Endothelial cell of umbilical vein (primary cell): ENCODE measurements at regions not wholly inside any gene's neighbourhood (a gene's known extent, or its start where the extent isn't known, plus 50 kb on each side); places are given as distances from the start of the nearest gene placed in this dataset.

Experiments
- BruUV-seq: library from RNA; stranded (reverse); fragments of 400-500 nt; replicated peaks from 2 replicates; lab custom pipeline; 2021; lab: Mats Ljungman, UMichigan
- CTCF ChIA-PET: fragments of 300-600, 350-600 bp; sonication (Branson Sonifier 250); formaldehyde crosslinking; loops from one replicate; lab custom pipeline; 2021; ENCODE audit warnings: antibody characterized with exemption, inconsistent platforms; lab: Charles Lee
- POLR2A ChIA-PET: fragments of 300-600, 350-600 bp; sonication (Branson Sonifier 250); formaldehyde crosslinking; loops from one replicate; lab custom pipeline; 2021; ENCODE audit warnings: antibody characterized with exemption, inconsistent platforms; lab: Charles Lee
- DNase-seq: peaks from one replicate; pipeline ENCODE4 v3.0.0-alpha.2; 2011; ENCODE audit warnings: low read depth, low spot score
- FAIRE-seq: peaks from 2 replicates; lab custom pipeline; 2011; peaks lifted over from hg19 to GRCh38; lab: Jason Lieb, UNC
- H2AFZ ChIP-seq: 2 replicates; pipeline ENCODE4 v1.6.0; 2012; ENCODE audit warnings: low read depth, low read length, control low read depth, inconsistent platforms
- H3K27ac ChIP-seq: 2 replicates; pipeline ENCODE4 v1.5.1; 2011; ENCODE audit warnings: low read depth, mild to moderate bottlenecking, control low read depth, low read length, moderate library complexity; ENCODE audit not compliant: insufficient read depth
- H3K27me3 ChIP-seq, 2 experiments: 2 replicates each; pipeline versions ENCODE4 v1.6.0 to v1.6.1; 2011; ENCODE audit warnings: low read length in 2 of 2, mixed read lengths in 1 of 2; ENCODE audit not compliant: control insufficient read depth in 2 of 2, insufficient read depth in 2 of 2
- H3K36me3 ChIP-seq, 2 experiments: 2 replicates in 1 of 2; 3 replicates in 1 of 2; pipeline ENCODE4 v1.5.1; 2011; ENCODE audit warnings: low read length in 2 of 2, mild to moderate bottlenecking in 1 of 2, moderate library complexity in 1 of 2; ENCODE audit not compliant: control insufficient read depth in 2 of 2, insufficient read depth in 2 of 2; ENCODE audit errors: extremely low read depth in 1 of 2
- H3K4me1 ChIP-seq: 3 replicates; pipeline ENCODE4 v1.5.1; 2011; ENCODE audit warnings: mild to moderate bottlenecking, low read length; ENCODE audit not compliant: control insufficient read depth, insufficient read depth; ENCODE audit errors: extremely low read depth
- H3K4me2 ChIP-seq: 2 replicates; pipeline ENCODE4 v1.6.1; 2011; ENCODE audit warnings: low read length, control low read depth, mixed read lengths; ENCODE audit not compliant: insufficient read depth
- H3K4me3 ChIP-seq, 3 experiments: fragments of 200-600 bp in 1 of 3; sonication (generic), shearing (Covaris generic) in 1 of 3; replicated peaks in 1 of 3; 2 replicates each; pipeline ENCODE4 v1.5.1; 2011 to 2016; ENCODE audit warnings: control low read depth in 3 of 3, low read length in 3 of 3, mild to moderate bottlenecking in 2 of 3, inconsistent platforms in 1 of 3, low read depth in 1 of 3, moderate library complexity in 1 of 3; ENCODE audit not compliant: insufficient read depth in 1 of 3
- H3K79me2 ChIP-seq: 2 replicates; pipeline ENCODE4 v1.6.0; 2012; ENCODE audit warnings: low read length, inconsistent platforms; ENCODE audit not compliant: control insufficient read depth, insufficient read depth
- H3K9ac ChIP-seq: replicated peaks from 2 replicates; pipeline ENCODE3; 2011; ENCODE audit warnings: low read length, control low read depth; ENCODE audit not compliant: insufficient read depth; ENCODE audit errors: extremely low read depth
- H3K9me1 ChIP-seq: replicated peaks from 3 replicates; pipeline ENCODE4 v1.6.0; 2011; ENCODE audit warnings: mild to moderate bottlenecking, low read length; ENCODE audit not compliant: control insufficient read depth, insufficient read depth; ENCODE audit errors: extremely low read depth
- H3K9me3 ChIP-seq: replicated peaks from 2 replicates; pipeline ENCODE4 v1.5.1; 2012; ENCODE audit warnings: low read length, inconsistent platforms; ENCODE audit not compliant: control insufficient read depth, insufficient read depth
- H4K20me1 ChIP-seq: replicated peaks from 2 replicates; pipeline ENCODE3; 2011; ENCODE audit warnings: mild to moderate bottlenecking, low read length; ENCODE audit not compliant: control insufficient read depth, insufficient read depth; ENCODE audit errors: extremely low read depth
- EZH2 ChIP-seq: IDR thresholded peaks from 2 replicates; pipeline ENCODE4 v1.6.1; 2012; ENCODE audit warnings: borderline replicate concordance, low read depth, mild to moderate bottlenecking, moderate library complexity, low read length, inconsistent platforms; ENCODE audit not compliant: severe bottlenecking
- FOS ChIP-seq: IDR thresholded peaks from 2 replicates; pipeline ENCODE4 v1.6.1; 2011; ENCODE audit warnings: mild to moderate bottlenecking, low read length, moderate library complexity, borderline replicate concordance; ENCODE audit not compliant: insufficient read depth
- GATA2 ChIP-seq: IDR thresholded peaks from 2 replicates; pipeline ENCODE4 v1.7.0; 2011; ENCODE audit warnings: low read depth, mild to moderate bottlenecking, moderate library complexity, mixed read lengths, low read length; ENCODE audit not compliant: insufficient read length, insufficient read depth
- JUN ChIP-seq: IDR thresholded peaks from 2 replicates; pipeline ENCODE4 v1.6.1; 2011; ENCODE audit warnings: borderline replicate concordance, low read depth; ENCODE audit not compliant: insufficient read length, insufficient read depth
- MYC ChIP-seq: IDR thresholded peaks from one replicate; pipeline ENCODE4 v1.6.1; 2011; ENCODE audit warnings: mild to moderate bottlenecking, low read depth, low read length
- POLR2A ChIP-seq: IDR thresholded peaks from 2 replicates; pipeline ENCODE4 v1.6.1; 2012; ENCODE audit warnings: low read depth, mild to moderate bottlenecking, control low read depth, low read length
- POLR2AphosphoS5 ChIP-seq: IDR thresholded peaks from 2 replicates; pipeline ENCODE4 v1.6.1; 2012; ENCODE audit warnings: low read depth, mild to moderate bottlenecking, control low read depth, low read length, moderate library complexity; ENCODE audit not compliant: insufficient read depth
- dilution Hi-C: fragments of 300-500 bp; cut with MboI; formaldehyde crosslinking; loops from one replicate; pipeline ENCODE4 v1.15.0; 2019; ENCODE audit warnings: low sequenced_read_pairs; ENCODE audit not compliant: extremely low pct_ligation_motif_present
- intact Hi-C: fragments of 100-400 bp; cut with micrococcal nuclease; formaldehyde crosslinking; loops from one replicate; pipeline ENCODE4 v1.10.0; 2022
- TF ChIP-seq, protein P1 (sequence below): IDR thresholded peaks from 2 replicates; pipeline ENCODE4 v1.6.1; 2011; ENCODE audit not compliant: insufficient read depth, insufficient read length
- TF ChIP-seq, protein P2 (sequence below), 2 donors: IDR thresholded peaks; 1 replicate in 1 of 2; 2 replicates in 1 of 2; pipeline ENCODE4 v1.5.1; 2011; ENCODE audit warnings: low read length in 2 of 2, mild to moderate bottlenecking in 2 of 2, moderate library complexity in 2 of 2, control low read depth in 1 of 2, inconsistent platforms in 1 of 2, low read depth in 1 of 2; ENCODE audit not compliant: insufficient read depth in 1 of 2; ENCODE audit errors: extremely low read depth in 1 of 2

DNA sequence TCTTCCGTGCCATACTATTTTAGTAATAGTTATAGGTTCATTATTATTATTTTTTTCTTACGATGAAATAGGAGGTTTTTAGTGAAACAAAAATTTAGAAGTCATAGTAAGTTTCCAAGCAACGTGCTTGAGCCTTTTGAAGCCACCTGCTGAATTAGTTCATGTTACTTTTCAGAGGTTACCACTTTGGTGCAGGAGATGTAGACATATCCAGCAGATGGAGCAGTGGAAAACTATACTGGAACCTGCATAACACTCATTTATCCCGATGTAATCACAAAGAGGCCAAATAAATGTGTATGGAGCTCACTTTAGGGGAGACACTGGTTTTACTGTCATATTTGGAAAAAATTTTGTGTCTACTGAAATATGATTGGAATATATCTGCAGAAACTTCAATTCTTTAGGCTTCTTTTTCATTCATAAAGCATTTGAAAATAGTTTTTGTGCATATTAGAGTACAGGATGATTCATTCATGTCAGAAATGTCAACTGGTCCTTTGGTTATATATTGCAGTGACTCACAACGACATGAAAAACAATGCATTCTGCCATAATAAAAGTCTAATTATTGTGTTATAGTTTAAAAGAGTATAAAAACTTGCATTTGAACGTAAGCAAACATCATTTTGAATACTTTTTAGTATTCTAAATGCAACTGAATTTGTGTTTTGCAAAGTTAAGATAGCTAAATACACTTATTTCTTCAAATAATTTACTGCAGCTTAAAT lies 2182.9 kb upstream of the TENM3 start:
- no peak for TF ChIP-seq POLR2A
- TF ChIP-seq, protein P1, sequence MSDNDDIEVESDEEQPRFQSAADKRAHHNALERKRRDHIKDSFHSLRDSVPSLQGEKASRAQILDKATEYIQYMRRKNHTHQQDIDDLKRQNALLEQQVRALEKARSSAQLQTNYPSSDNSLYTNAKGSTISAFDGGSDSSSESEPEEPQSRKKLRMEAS: no peak
- TF ChIP-seq JUN: no peak
- no peak for TF ChIP-seq FOS
- TF ChIP-seq MYC: no peak
- BruUV-seq: no TSS peak
- no peaks in the 10 kb centered on the region for H3K79me2 ChIP-seq
- no peaks in the 10 kb centered on the region for H3K36me3 ChIP-seq
- no peaks in the 10 kb centered on the region for H3K9me3 ChIP-seq
- ChIA-PET POLR2A (no interaction called here), CTCF (no interaction called here)
- no peak overlapping the region for H3K27ac ChIP-seq
- no peak overlapping the region for H3K4me3 ChIP-seq
- no peak overlapping the region for H3K4me2 ChIP-seq
- H3K9ac ChIP-seq: no peak overlapping the region
- intact Hi-C loops: no loop called here
- DNase-seq (no peak), FAIRE-seq (no peak)
- peaks cover 12 to 30% of the 10 kb centered on the region in 2 experiments for H3K27me3 ChIP-seq
- H3K9me1 ChIP-seq: no peaks in the 10 kb centered on the region
- no peaks in the 10 kb centered on the region for H4K20me1 ChIP-seq
- H2AFZ ChIP-seq: no peak overlapping the region
- dilution Hi-C loops: no loop called here
- no peaks in the 10 kb centered on the region for H3K4me1 ChIP-seq

DNA sequence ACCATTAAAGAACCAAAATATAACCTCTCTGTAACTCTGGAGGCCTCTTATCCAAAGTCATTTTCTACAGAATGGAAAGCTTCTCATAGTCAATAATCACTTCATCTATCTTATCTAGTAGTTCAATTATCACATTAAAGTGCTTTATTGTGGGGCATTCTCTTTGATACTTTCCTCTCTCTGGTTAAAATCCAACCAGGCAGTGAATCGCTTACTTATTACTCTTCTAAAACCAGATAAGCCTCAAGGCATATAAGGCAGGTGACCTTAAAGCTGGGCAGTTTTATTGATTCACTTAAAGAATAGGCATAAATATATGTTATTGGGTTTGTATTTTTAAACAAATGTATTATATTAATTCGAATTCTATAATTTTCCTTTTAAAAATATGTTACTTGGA lies 2162.1 kb upstream of the TENM3 start:
- intact Hi-C loops (no loop called here), dilution Hi-C loops (no loop called here)
- DNase-seq (no peak), FAIRE-seq (no peak)
- H3K36me3 ChIP-seq: no peaks in the 10 kb centered on the region
- H3K9me3 ChIP-seq: peaks cover 4% of the 10 kb centered on the region
- H3K4me2 ChIP-seq: no peak overlapping the region
- no peak overlapping the region for H2AFZ ChIP-seq
- POLR2A ChIA-PET: no interaction called here
- BruUV-seq: no TSS peak
- no peak overlapping the region for H3K9ac ChIP-seq
- no peak overlapping the region for H3K27ac ChIP-seq
- H4K20me1 ChIP-seq: no peaks in the 10 kb centered on the region
- H3K4me3 ChIP-seq: no peak overlapping the region
- CTCF ChIA-PET: no interaction called here
- no peaks in the 10 kb centered on the region for H3K4me1 ChIP-seq
- H3K9me1 ChIP-seq: no peaks in the 10 kb centered on the region
- TF ChIP-seq, protein P1: no peak
- TF ChIP-seq MYC (no peak), FOS (no peak), EZH2 (no peak), POLR2AphosphoS5 (no peak), GATA2 (no peak), JUN (no peak), POLR2A (no peak)
- TF ChIP-seq, protein P2, sequence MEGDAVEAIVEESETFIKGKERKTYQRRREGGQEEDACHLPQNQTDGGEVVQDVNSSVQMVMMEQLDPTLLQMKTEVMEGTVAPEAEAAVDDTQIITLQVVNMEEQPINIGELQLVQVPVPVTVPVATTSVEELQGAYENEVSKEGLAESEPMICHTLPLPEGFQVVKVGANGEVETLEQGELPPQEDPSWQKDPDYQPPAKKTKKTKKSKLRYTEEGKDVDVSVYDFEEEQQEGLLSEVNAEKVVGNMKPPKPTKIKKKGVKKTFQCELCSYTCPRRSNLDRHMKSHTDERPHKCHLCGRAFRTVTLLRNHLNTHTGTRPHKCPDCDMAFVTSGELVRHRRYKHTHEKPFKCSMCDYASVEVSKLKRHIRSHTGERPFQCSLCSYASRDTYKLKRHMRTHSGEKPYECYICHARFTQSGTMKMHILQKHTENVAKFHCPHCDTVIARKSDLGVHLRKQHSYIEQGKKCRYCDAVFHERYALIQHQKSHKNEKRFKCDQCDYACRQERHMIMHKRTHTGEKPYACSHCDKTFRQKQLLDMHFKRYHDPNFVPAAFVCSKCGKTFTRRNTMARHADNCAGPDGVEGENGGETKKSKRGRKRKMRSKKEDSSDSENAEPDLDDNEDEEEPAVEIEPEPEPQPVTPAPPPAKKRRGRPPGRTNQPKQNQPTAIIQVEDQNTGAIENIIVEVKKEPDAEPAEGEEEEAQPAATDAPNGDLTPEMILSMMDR (IDR thresholded peaks at IDR 0.05; ENCODE audit: extremely low read depth in 1 of 2, insufficient read depth in 1 of 2, low read depth in 1 of 2, low read length in 2 of 2): no peak
- no peaks in the 10 kb centered on the region for H3K79me2 ChIP-seq
- H3K27me3 ChIP-seq: no peaks in the 10 kb centered on the region
